Epithelial cell of proximal tubule (primary cell): ENCODE measurements at regions not wholly inside any gene's neighbourhood (a gene's known extent, or its start where the extent isn't known, plus 50 kb on each side); places are given as distances from the start of the nearest gene placed in this dataset.

Experiments
- DNase-seq: peaks from one replicate; pipeline ENCODE4 v3.0.0-alpha.2; 2011; ENCODE audit warnings: low read depth
- H3K4me3 ChIP-seq: 2 replicates; pipeline ENCODE4 v1.5.1; 2011; ENCODE audit warnings: low read depth, mild to moderate bottlenecking, low read length
- TF ChIP-seq, protein P1 (sequence below): conservative IDR thresholded peaks from 2 replicates; pipeline ENCODE4 v1.5.1; 2012; ENCODE audit warnings: low read depth, mild to moderate bottlenecking, low read length

DNA sequence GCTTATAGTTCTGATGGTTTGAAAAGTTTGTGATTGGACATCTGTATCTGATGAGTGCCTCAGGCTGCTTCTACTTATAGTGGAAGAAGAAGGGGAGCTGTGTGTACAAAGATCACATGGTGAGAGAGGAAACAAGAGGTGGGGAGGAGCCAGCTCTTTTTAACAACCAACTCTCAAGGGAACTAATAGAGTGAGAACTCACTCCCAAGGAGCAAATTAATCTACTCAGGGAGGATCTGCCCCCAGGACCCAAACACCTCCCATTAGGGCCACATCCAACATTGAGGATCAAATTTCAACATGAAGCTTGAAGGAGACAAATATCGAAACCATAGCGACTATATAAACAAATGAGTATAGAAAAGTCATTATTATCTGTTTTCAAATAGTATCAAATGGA lies 64.7 kb upstream of the PRLR start:
- TF ChIP-seq, protein P1, sequence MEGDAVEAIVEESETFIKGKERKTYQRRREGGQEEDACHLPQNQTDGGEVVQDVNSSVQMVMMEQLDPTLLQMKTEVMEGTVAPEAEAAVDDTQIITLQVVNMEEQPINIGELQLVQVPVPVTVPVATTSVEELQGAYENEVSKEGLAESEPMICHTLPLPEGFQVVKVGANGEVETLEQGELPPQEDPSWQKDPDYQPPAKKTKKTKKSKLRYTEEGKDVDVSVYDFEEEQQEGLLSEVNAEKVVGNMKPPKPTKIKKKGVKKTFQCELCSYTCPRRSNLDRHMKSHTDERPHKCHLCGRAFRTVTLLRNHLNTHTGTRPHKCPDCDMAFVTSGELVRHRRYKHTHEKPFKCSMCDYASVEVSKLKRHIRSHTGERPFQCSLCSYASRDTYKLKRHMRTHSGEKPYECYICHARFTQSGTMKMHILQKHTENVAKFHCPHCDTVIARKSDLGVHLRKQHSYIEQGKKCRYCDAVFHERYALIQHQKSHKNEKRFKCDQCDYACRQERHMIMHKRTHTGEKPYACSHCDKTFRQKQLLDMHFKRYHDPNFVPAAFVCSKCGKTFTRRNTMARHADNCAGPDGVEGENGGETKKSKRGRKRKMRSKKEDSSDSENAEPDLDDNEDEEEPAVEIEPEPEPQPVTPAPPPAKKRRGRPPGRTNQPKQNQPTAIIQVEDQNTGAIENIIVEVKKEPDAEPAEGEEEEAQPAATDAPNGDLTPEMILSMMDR = no peak
- DNase-seq = no peak
- H3K4me3 ChIP-seq = no peak overlapping the region

DNA sequence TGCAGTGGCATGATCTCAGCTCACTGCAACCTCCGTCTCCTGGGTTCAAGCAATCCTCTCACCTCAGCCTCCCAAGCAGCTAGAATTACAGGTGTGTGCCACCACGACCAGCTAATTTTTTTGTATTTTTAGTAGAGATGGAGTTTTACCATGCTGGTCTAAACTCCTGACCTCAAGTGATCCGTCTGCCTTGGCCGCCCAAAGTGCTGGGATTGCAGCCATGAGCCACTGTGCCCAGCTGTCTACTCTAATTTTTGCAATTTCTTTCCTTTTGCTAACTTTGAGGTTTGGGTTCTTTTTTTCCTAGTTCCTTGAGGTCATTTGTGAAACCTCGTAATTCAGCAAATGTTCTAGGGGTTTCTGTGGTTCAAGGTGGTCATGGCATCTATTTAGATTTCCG lies 63.7 kb upstream of the PRLR start:
- no peak overlapping the region for H3K4me3 ChIP-seq
- DNase-seq = no peak
- TF ChIP-seq, protein P1 = no peak

DNA sequence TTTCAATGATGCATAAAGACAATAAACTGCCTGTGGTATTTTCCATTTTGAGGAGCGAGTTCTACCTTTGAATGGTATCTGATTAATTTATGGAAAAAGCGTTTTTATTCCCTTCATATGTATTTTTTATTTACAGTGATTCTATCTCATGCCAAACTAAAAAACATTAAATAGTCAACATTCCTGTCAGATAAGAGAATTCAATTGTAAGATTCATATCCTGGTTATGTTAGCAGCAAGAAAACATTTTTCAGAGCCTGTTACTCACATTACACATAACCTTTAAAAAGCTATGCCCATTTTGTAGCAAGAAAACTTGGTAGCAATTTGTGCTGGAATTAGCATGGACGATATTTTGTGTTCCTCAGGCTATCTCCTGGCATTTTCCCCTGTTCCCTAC lies 55.1 kb upstream of the PRLR start:
- no peak for DNase-seq
- TF ChIP-seq, protein P1 = no peak
- H3K4me3 ChIP-seq = no peak overlapping the region

DNA sequence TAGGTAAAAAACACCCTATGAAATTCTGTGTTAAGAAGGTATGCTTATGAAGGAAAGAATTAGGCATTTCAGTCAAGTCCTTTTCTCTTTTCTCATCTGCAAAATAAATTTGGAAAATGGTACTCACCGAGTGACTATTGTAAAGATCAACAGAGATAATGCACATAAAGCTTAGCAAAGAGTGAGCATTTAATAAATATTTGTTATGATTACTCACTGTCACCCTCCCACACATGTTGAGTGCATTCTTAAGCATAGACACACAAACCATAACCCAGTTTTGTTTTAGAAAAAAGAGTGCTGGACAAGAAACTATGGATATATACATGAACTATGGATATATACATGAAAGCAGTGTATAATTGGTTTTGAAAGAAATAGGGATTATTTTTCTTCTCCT lies 54.7 kb upstream of the PRLR start:
- H3K4me3 ChIP-seq = no peak overlapping the region
- TF ChIP-seq, protein P1 = no peak
- no peak for DNase-seq

DNA sequence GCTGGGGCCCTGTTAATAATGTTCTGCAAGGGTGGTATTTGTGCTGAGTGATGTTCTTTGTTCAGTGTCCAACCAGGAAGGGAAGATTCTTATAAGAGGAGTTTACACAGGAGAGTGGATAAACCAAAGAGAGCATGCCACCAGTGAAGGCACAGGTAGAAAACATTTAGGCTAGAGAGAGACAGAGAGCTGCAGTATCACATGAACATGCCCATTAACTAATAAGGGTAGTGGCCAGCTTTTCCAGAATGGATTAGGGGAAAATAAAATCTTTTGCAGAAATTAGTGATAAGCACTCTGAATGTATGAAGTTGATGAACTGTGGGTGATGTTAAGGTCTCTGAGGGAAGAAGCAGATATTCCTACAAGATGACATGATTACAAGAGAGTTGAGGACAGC lies 54.1 kb upstream of the PRLR start:
- DNase-seq = no peak
- H3K4me3 ChIP-seq = no peak overlapping the region
- TF ChIP-seq, protein P1 = no peak

DNA sequence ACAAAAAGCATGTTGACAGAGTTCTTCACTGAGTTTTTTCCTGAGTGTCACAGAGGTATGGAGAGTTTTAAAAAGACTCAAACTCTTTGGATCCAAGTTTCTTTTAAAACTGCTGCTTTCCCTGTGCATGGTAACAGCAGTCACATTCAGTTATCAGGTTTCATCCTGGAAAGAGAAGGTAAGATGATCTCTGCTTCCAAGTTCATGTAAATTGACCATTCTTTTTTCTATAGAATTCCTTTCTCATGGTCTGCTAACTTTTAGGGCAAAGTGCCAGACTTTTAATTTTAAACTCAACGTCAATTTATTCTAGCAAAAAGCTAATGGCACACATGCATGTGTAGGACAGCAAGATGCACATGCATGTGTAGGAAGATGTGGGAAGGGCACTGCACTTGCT lies 52.5 kb upstream of the PRLR start:
- no peak for DNase-seq
- TF ChIP-seq, protein P1 = no peak
- H3K4me3 ChIP-seq = no peak overlapping the region

DNA sequence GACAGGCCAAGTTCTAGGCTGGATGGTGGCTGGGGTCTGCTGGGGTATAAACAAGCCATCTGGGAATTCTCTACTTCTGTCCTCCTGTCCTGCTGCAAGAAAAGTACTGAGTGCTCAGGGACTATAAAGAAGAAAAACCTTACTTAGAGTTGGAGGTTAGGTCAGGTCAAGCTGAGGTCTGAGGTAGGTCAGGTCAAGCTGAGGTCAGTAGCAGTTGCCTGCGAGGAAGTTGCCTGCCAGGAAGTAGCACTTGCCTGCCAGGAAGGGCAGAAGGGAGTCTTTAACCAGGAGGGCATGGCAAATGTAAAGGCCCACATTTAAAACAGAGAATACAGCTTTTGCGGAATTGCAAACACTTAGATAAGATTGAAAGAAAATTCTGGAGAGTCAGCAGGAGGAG lies 51.3 kb upstream of the PRLR start:
- TF ChIP-seq, protein P1 = no peak
- no peak for DNase-seq
- no peak overlapping the region for H3K4me3 ChIP-seq
